ENCODE measurements at regions not wholly inside any gene's neighbourhood (a gene's known extent, or its start where the extent isn't known, plus 50 kb on each side); places are given as distances from the start of the nearest gene placed in this dataset.
"Not testable (repeated sequence)": the region's sequence is repeated elsewhere in the genome, so short reads cannot be mapped to it uniquely, and the experiment has no call there.

DNA sequence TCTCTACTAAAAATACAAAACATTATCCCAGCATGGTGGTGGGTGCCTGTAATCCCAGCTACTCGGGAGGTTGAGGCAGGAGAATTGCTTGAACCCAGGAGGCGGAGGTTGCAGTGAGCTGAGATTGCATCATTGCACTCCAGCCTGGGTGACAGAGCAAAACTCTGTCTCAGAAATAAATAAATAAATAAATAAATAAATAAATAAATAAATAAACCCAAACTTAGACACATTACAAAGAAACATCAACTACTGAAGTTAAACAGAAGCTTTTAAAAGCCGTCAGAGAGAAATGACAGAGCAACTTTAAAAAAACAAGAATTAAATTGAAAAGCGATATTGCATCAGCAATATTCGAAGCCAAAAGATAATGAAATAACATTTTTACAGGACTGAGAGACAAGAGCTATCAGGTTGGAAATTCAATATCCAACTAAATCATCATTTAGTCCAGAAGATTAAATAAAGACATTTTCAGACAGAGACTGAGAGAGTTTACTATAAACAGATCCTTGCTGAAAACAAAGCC is 115.1 kb upstream of the FUNDC1 start:
- H4K91ac ChIP-seq (ENCODE audit: insufficient read depth, low read depth, low read length); H2BK15ac ChIP-seq (ENCODE audit: low read depth, low read length); H3K79me1 ChIP-seq (ENCODE audit: low read depth in 1 of 2, low read length in 2 of 2); H3K27ac ChIP-seq (ENCODE audit: insufficient read depth, low read length); H2AK9ac ChIP-seq (replicated peaks; ENCODE audit: low read depth, low read length, poor library complexity); H2BK20ac ChIP-seq (ENCODE audit: low read depth, low read length); H3K27me3 ChIP-seq (ENCODE audit: control insufficient read depth, insufficient read depth, low read length); H4K8ac ChIP-seq (ENCODE audit: low read depth in 2 of 2, low read length in 2 of 2); H2BK5ac ChIP-seq (ENCODE audit: low read depth, low read length, poor library complexity, severe bottlenecking); in situ Hi-C loops (cut with MboI; ENCODE audit: low sequenced_read_pairs); H3K14ac ChIP-seq (replicated peaks; ENCODE audit: low read depth, low read length); intact Hi-C loops (cut with micrococcal nuclease); DNase-seq; H3K56ac ChIP-seq (ENCODE audit: extremely low read depth, insufficient read depth, low read length); H2AFZ ChIP-seq (replicated peaks; ENCODE audit: low read length, poor library complexity); BruUV-seq (replicated peaks); H3K18ac ChIP-seq (ENCODE audit: low read depth, low read length); H3K9me3 ChIP-seq (ENCODE audit: control insufficient read depth, insufficient read depth, low read length); H3K4me2 ChIP-seq (ENCODE audit: low read depth, low read length); dilution Hi-C loops (cut with HindIII; ENCODE audit: low sequenced_read_pairs, unreplicated experiment); H2BK120ac ChIP-seq (ENCODE audit: low read depth, low read length); H3K4me3 ChIP-seq (ENCODE audit: insufficient read depth, low read depth, low read length); H3K9me1 ChIP-seq (ENCODE audit: insufficient read depth, low read length); H3K36me3 ChIP-seq (ENCODE audit: control insufficient read depth, insufficient read depth, low read length); H3K4ac ChIP-seq (ENCODE audit: low read depth, low read length); H3K23ac ChIP-seq (ENCODE audit: low read depth, low read length); H3K4me1 ChIP-seq (ENCODE audit: control insufficient read depth, insufficient read depth, low read length); CTCF ChIA-PET; H4K20me1 ChIP-seq (ENCODE audit: insufficient read depth, low read length); ATAC-seq (ENCODE audit: low read depth); H2AK5ac ChIP-seq (ENCODE audit: low read depth, low read length); H4K5ac ChIP-seq (ENCODE audit: low read depth, low read length); H3K9ac ChIP-seq (ENCODE audit: low read depth, low read length): not testable (repeated sequence)
- no CpG with 5 or more reads among the region's 5 CpGs for WGBS, 2 experiments (ENCODE audit: extremely low coverage in 2 of 2, insufficient read length in 1 of 2)
- POLR2A ChIA-PET (ENCODE audit: unreplicated experiment), result interaction anchor here (0.6 kb wide), 1 partner anchor 10 kb away, joined by 5 read pairs; no protein-coding TSS in a partner anchor

Measured in IMR-90 (cell line).